NT2/D1 (cell line): ENCODE measurements at regions not wholly inside any gene's neighbourhood (a gene's known extent, or its start where the extent isn't known, plus 50 kb on each side); places are given as distances from the start of the nearest gene placed in this dataset.
"Not testable (repeated sequence)": the region's sequence is repeated elsewhere in the genome, so short reads cannot be mapped to it uniquely, and the experiment has no call there.

Source experiments
- SUZ12 ChIP-seq: IDR thresholded peaks from 2 replicates; pipeline ENCODE4 v1.6.1; 2011; ENCODE audit not compliant: insufficient read length, insufficient read depth; ENCODE audit errors: extremely low read depth
- YY1 ChIP-seq: IDR thresholded peaks from 2 replicates; pipeline ENCODE4 v1.6.1; 2011; ENCODE audit not compliant: insufficient read length, insufficient read depth
- ZNF274 ChIP-seq: IDR thresholded peaks from 2 replicates; pipeline ENCODE4 v1.6.1; 2011; ENCODE audit warnings: mild to moderate bottlenecking, low read depth, low read length

DNA sequence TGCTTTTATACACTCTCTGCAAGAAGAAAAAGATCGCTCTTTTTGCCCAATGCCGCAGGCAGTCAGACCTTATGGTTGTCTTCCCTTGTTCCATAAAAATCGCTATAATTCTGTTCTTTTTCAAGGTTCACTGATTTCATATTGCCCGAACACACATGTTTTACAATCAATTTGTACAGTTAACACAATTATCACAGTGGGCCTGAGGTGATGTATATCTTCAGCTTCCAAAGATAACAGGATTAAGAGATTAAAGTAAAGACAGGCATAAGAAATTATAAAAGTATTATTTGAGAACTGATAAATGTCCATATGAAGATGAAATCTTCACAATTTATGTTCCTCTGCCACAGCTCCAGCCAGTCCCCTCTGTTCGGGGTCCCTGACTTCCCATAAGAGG, 703.4 kb upstream of the RAG2 start:
- not testable (repeated sequence) for TF ChIP-seq YY1, ZNF274, SUZ12
